ENCODE measurements at regions not wholly inside any gene's neighbourhood (a gene's known extent, or its start where the extent isn't known, plus 50 kb on each side); places are given as distances from the start of the nearest gene placed in this dataset.

DNA sequence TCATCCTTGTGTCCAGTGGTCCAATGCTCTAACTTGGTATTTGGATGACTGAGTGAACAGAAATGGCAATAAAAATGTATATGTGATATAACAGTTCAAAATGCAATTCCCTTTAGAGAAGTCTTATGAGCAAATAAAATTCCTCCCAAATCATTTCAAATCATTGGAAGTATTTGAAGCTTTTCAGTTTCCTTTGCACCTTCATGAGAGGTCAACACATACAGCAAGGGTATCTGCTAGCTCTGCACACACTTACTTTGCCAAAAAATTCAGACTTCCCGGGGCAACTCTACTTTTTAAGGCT is 423.7 kb downstream of the ATP23 start:
- Histone ChIP-seq H3K4me3 (ENCODE audit: low read length) (no peak overlapping the region), H3K27me3 (ENCODE audit: insufficient read depth, low read length) (no peaks in the 10 kb centered on the region), H3K9ac (ENCODE audit: low read depth, low read length) (no peak overlapping the region), H3K4me1 (ENCODE audit: insufficient read depth, low read length) (no peaks in the 10 kb centered on the region), H3K36me3 (ENCODE audit: insufficient read depth, low read length) (no peaks in the 10 kb centered on the region), H3K27ac (ENCODE audit: low read depth, low read length) (no peak overlapping the region), H3K9me3 (ENCODE audit: insufficient read depth, low read depth, low read length) (no peaks in the 10 kb centered on the region)
- WGBS = 100% methylated on average over 1 of the region's 1 CpG

DNA sequence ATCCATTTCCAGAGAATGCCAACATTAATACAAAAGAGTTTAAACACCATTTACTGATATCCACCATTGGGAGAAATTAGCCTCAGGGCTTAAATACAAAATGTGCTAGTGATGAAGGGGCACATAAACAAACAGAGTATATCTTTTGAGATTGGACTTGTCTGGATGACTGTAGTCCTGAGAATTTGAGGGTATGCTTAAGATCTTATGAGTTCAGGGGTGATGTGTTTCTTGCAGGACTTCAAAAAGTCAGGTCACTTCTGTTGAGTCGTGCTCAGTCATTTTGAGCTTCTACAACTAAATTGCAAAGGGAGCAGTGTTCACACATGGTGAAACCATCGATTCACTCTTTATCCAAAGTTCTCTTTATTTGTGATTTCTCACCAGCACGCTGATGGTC is 425.7 kb downstream of the ATP23 start:
- H3K9me3 ChIP-seq (ENCODE audit: insufficient read depth, low read depth, low read length) = no peaks in the 10 kb centered on the region
- H3K27ac ChIP-seq (ENCODE audit: low read depth, low read length) = no peak overlapping the region
- H3K36me3 ChIP-seq (ENCODE audit: insufficient read depth, low read length) = no peaks in the 10 kb centered on the region
- H3K9ac ChIP-seq (ENCODE audit: low read depth, low read length) = no peak overlapping the region
- WGBS = 95% methylated on average over 3 of the region's 3 CpGs
- no peaks in the 10 kb centered on the region for H3K27me3 ChIP-seq (ENCODE audit: insufficient read depth, low read length)
- H3K4me1 ChIP-seq (ENCODE audit: insufficient read depth, low read length) = no peaks in the 10 kb centered on the region
- no peak overlapping the region for H3K4me3 ChIP-seq (ENCODE audit: low read length)

DNA sequence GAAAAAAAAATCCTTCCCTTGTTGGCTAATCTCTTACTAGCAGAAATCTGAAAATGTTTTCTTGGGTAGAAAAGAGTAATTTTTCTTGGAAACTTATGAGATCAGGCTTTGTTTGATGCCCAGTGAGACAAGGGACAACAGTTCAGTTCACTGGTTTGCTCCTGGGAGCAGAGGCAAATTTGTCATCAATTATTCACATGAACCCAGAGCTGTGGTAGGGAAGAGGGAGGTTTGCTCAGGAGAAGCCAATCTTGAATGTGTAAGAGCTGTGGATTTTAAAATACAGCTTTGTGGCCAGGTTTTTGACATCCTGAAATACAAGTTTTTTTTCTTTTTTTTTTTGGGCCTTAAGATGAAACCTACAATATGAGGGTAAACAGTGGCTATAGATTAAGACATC is 426.6 kb downstream of the ATP23 start:
- Histone ChIP-seq H3K36me3 (ENCODE audit: insufficient read depth, low read length) (no peaks in the 10 kb centered on the region), H3K27me3 (ENCODE audit: insufficient read depth, low read length) (no peaks in the 10 kb centered on the region), H3K4me1 (ENCODE audit: insufficient read depth, low read length) (no peaks in the 10 kb centered on the region), H3K27ac (ENCODE audit: low read depth, low read length) (no peak overlapping the region), H3K9me3 (ENCODE audit: insufficient read depth, low read depth, low read length) (no peaks in the 10 kb centered on the region), H3K9ac (ENCODE audit: low read depth, low read length) (no peak overlapping the region), H3K4me3 (ENCODE audit: low read length) (no peak overlapping the region)

DNA sequence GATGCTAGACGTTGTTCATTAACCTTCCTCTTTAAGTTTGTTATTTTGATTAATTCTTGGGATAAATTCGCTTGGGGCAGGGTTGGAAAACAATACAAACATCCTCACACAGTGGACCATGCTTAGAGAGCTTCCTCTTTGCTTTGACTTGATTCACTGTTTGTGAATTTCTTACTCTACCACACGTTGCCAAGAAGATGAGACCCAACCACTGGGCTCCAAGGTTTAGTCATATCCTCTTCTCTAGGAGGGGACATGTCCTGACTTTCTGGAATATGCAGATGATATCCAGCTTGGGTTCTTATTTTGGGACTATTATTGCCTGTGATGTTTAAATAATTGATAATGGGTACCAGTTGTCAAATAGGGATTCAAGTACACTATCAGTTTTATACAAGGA is 428.2 kb downstream of the ATP23 start:
- 76% methylated on average over 2 of the region's 3 CpGs for WGBS
- Histone ChIP-seq H3K4me1 (ENCODE audit: insufficient read depth, low read length) (no peaks in the 10 kb centered on the region), H3K9me3 (ENCODE audit: insufficient read depth, low read depth, low read length) (no peaks in the 10 kb centered on the region), H3K27me3 (ENCODE audit: insufficient read depth, low read length) (no peaks in the 10 kb centered on the region), H3K4me3 (ENCODE audit: low read length) (no peak overlapping the region), H3K27ac (ENCODE audit: low read depth, low read length) (no peak overlapping the region), H3K9ac (ENCODE audit: low read depth, low read length) (no peak overlapping the region), H3K36me3 (ENCODE audit: insufficient read depth, low read length) (no peaks in the 10 kb centered on the region)

DNA sequence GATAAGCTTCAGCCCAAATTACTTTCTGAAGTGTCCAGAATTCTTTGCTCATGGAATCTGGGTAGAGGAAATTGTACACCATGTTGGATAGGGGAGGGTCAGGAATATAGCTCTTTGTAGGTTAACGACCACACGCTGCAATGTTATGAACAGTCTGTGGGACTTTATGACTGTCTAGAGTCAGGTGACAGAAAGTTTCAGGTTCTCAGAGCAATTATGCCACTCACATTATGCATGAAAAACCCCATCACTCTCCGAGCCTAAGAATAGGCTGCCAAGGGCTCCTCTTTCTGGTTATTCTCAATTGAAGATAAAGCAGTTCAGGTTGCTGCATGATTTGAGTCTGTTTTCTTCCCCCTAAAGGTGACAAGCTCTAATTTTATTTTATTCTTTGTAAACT is 430.9 kb downstream of the ATP23 start:
- H3K9me3 ChIP-seq (ENCODE audit: insufficient read depth, low read depth, low read length) = no peaks in the 10 kb centered on the region
- no peaks in the 10 kb centered on the region for H3K27me3 ChIP-seq (ENCODE audit: insufficient read depth, low read length)
- WGBS = 94% methylated on average over 3 of the region's 3 CpGs
- H3K27ac ChIP-seq (ENCODE audit: low read depth, low read length) = no peak overlapping the region
- H3K4me1 ChIP-seq (ENCODE audit: insufficient read depth, low read length) = no peaks in the 10 kb centered on the region
- no peaks in the 10 kb centered on the region for H3K36me3 ChIP-seq (ENCODE audit: insufficient read depth, low read length)
- H3K9ac ChIP-seq (ENCODE audit: low read depth, low read length) = no peak overlapping the region
- H3K4me3 ChIP-seq (ENCODE audit: low read length) = no peak overlapping the region

DNA sequence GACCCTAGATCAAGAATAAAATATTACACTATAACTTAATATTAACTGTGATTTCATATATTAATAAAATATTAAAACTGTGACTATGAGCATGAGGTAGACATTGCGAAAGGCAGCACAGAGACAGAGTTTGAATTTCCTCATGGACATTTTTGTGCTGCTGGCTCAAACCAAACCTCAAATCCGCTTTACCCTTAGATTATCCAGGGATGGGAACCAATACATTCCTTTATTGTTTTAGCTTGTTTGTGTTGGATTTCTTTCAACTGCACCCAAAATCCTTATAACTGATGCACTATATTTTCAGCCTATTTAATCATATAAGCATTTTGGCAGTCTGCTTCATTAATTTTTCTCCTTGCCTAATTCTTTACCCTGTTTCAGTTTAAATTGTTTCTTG is 436.7 kb downstream of the ATP23 start:
- no peak overlapping the region for H3K4me3 ChIP-seq (ENCODE audit: low read length)
- no peaks in the 10 kb centered on the region for H3K27me3 ChIP-seq (ENCODE audit: insufficient read depth, low read length)
- no peaks in the 10 kb centered on the region for H3K4me1 ChIP-seq (ENCODE audit: insufficient read depth, low read length)
- no peaks in the 10 kb centered on the region for H3K36me3 ChIP-seq (ENCODE audit: insufficient read depth, low read length)
- H3K9me3 ChIP-seq (ENCODE audit: insufficient read depth, low read depth, low read length) = no peaks in the 10 kb centered on the region
- WGBS = 69% methylated on average over 2 of the region's 2 CpGs
- H3K9ac ChIP-seq (ENCODE audit: low read depth, low read length) = no peak overlapping the region
- no peak overlapping the region for H3K27ac ChIP-seq (ENCODE audit: low read depth, low read length)

DNA sequence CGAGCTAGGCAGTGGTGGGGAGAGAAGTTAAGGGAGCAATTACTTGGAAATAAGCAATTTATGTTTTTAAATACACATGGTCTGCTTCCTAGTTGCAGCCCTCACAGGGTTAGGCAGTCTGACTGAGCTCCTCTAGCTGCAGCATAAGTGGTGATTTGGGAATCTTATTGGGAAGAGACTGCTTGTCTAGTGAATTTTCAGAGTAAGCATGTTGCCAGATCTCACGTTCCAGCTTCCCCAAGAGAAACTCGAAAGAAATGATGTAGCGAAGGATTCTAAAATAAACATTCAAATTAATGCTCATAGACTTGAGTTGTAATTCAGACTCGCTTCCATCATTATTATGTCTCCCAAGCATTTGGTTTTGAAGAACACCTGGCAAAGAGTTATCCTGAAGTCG is 440.2 kb downstream of the ATP23 start:
- H3K9ac ChIP-seq (ENCODE audit: low read depth, low read length) = no peak overlapping the region

DNA sequence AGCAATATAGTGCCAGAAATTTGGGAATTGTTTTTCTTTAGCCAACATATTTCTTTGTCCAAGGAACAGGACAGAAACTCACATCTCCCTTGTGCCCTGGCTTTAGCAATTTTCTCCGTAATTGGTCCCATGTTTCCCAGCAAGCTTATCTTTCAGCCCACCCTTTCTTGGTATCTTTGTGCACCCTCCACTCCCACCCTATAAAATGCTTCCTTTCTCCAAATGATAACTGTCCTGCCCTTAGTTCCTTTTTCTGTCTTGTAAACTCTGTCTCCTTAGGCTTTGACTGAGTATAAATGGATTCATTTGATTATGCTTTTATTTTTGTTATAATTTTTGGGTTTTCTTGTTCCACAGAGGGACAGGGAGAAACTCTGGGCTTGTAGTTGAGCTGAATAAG is 442.8 kb downstream of the ATP23 start:
- H3K27ac ChIP-seq (ENCODE audit: low read depth, low read length) = no peak overlapping the region
- H3K27me3 ChIP-seq (ENCODE audit: insufficient read depth, low read length) = no peaks in the 10 kb centered on the region
- H3K4me3 ChIP-seq (ENCODE audit: low read length) = no peak overlapping the region
- no peaks in the 10 kb centered on the region for H3K9me3 ChIP-seq (ENCODE audit: insufficient read depth, low read depth, low read length)
- 91% methylated on average over 1 of the region's 1 CpG for WGBS
- H3K9ac ChIP-seq (ENCODE audit: low read depth, low read length) = no peak overlapping the region
- no peaks in the 10 kb centered on the region for H3K36me3 ChIP-seq (ENCODE audit: insufficient read depth, low read length)
- peaks cover 15% of the 10 kb centered on the region for H3K4me1 ChIP-seq (ENCODE audit: insufficient read depth, low read length)

More for the DNA sequence above, 440.2 kb downstream of the ATP23 start:
- H3K27me3 ChIP-seq (ENCODE audit: insufficient read depth, low read length) = no peaks in the 10 kb centered on the region
- no peak overlapping the region for H3K27ac ChIP-seq (ENCODE audit: low read depth, low read length)
- no peaks in the 10 kb centered on the region for H3K9me3 ChIP-seq (ENCODE audit: insufficient read depth, low read depth, low read length)
- no peaks in the 10 kb centered on the region for H3K36me3 ChIP-seq (ENCODE audit: insufficient read depth, low read length)
- WGBS = 97% methylated on average over 6 of the region's 6 CpGs
- peaks cover 8% of the 10 kb centered on the region for H3K4me1 ChIP-seq (ENCODE audit: insufficient read depth, low read length)
- H3K4me3 ChIP-seq (ENCODE audit: low read length) = no peak overlapping the region

DNA sequence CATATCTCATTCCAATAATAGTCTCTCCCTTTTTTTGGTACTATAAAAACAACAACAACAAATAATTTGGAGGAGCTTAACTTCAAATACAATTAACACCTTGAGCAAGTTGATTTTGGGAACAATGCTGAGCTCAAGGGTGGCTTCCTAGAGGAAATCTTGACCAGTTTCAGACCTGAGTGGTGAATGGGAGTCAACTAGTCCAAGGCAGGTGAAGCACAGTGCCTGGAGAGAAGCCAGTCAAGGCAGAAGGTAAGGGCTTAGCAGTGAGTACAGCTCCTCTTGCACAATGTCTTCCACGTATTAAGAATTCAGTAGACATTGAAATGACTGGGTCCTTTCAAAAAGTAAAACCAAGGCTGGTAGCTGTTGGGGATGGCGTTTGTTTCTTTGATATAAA is 444.8 kb downstream of the ATP23 start:
- Histone ChIP-seq H3K27me3 (ENCODE audit: insufficient read depth, low read length) (no peaks in the 10 kb centered on the region), H3K9ac (ENCODE audit: low read depth, low read length) (no peak overlapping the region), H3K4me3 (ENCODE audit: low read length) (no peak overlapping the region), H3K36me3 (ENCODE audit: insufficient read depth, low read length) (no peaks in the 10 kb centered on the region), H3K9me3 (ENCODE audit: insufficient read depth, low read depth, low read length) (no peaks in the 10 kb centered on the region), H3K4me1 (ENCODE audit: insufficient read depth, low read length) (peaks cover 15% of the 10 kb centered on the region), H3K27ac (ENCODE audit: low read depth, low read length) (no peak overlapping the region)
- WGBS = 85% methylated on average over 2 of the region's 2 CpGs

DNA sequence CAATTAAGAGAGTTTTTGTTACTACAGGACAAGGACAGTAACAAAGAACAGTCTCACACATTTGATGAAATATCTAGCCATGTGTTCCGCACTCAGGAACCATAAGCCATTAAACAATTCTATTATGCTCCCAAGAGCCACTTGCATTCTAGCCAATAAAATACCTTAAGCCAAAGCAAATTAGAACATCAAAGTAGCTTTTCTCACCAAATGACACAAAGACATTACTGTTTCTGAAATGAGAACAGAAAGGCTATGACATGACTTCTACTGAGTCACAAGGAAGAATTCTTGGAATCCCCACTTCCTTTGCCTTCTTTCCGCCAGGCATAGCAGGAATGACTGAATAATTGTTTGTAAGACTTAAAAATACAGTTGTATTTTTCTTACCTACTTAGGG is 445.8 kb downstream of the ATP23 start:
- WGBS = 98% methylated on average over 1 of the region's 2 CpGs
- no peak overlapping the region for H3K9ac ChIP-seq (ENCODE audit: low read depth, low read length)
- H3K4me3 ChIP-seq (ENCODE audit: low read length) = no peak overlapping the region
- no peaks in the 10 kb centered on the region for H3K36me3 ChIP-seq (ENCODE audit: insufficient read depth, low read length)
- peaks cover 15% of the 10 kb centered on the region for H3K4me1 ChIP-seq (ENCODE audit: insufficient read depth, low read length)
- H3K27me3 ChIP-seq (ENCODE audit: insufficient read depth, low read length) = no peaks in the 10 kb centered on the region
- H3K27ac ChIP-seq (ENCODE audit: low read depth, low read length) = no peak overlapping the region
- no peaks in the 10 kb centered on the region for H3K9me3 ChIP-seq (ENCODE audit: insufficient read depth, low read depth, low read length)

DNA sequence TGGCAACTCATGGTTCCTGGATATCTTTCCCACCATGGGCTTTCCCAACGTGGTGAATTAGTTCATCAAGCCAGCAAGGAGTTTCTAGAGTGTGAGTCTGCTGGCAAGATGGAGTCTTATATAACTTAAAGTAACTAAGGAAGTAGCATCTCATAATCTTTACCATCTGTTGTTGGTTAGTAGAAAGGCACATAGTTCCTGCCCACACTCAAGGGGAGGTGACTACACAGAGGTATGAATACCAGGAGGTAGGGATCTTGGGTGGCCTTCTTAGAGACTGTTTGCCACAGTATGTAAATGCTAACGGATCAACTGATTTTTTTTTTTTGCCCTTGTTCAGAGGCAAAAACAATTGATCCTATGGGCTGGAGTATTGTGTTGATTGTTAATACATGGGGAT is 446.9 kb downstream of the ATP23 start:
- Histone ChIP-seq H3K36me3 (ENCODE audit: insufficient read depth, low read length) (no peaks in the 10 kb centered on the region), H3K4me1 (ENCODE audit: insufficient read depth, low read length) (peaks cover 15% of the 10 kb centered on the region), H3K9ac (ENCODE audit: low read depth, low read length) (no peak overlapping the region), H3K27me3 (ENCODE audit: insufficient read depth, low read length) (no peaks in the 10 kb centered on the region), H3K4me3 (ENCODE audit: low read length) (no peak overlapping the region), H3K9me3 (ENCODE audit: insufficient read depth, low read depth, low read length) (no peaks in the 10 kb centered on the region), H3K27ac (ENCODE audit: low read depth, low read length) (no peak overlapping the region)
- 96% methylated on average over 2 of the region's 2 CpGs for WGBS

DNA sequence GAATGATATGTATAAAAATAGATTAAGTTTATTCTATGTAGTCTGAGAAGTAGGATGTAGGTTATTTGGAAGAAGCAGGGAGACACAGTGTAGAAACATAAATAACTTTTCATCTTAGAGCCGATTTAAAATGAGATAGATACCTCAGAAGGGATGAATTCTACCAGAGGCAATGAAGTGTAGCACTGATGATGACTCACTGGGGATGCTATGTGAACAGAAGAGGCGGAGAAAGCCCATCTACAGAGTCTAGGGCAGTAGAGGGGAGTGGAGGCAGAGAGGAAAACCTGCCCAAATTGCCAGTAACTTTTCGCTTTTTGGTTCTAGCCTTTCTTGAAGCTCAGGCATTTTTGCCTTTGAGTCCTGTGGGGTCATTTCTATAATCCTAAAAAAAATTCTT is 451.8 kb downstream of the ATP23 start:
- WGBS = 93% methylated on average over 3 of the region's 3 CpGs
- Histone ChIP-seq H3K4me3 (ENCODE audit: low read length) (no peak overlapping the region), H3K36me3 (ENCODE audit: insufficient read depth, low read length) (no peaks in the 10 kb centered on the region), H3K9me3 (ENCODE audit: insufficient read depth, low read depth, low read length) (no peaks in the 10 kb centered on the region), H3K27ac (ENCODE audit: low read depth, low read length) (no peak overlapping the region), H3K4me1 (ENCODE audit: insufficient read depth, low read length) (no peaks in the 10 kb centered on the region), H3K9ac (ENCODE audit: low read depth, low read length) (no peak overlapping the region), H3K27me3 (ENCODE audit: insufficient read depth, low read length) (no peaks in the 10 kb centered on the region)
